GM21528 (cell line): ENCODE measurements at regions not wholly inside any gene's neighbourhood (a gene's known extent, or its start where the extent isn't known, plus 50 kb on each side); places are given as distances from the start of the nearest gene placed in this dataset.

ENCODE experiments used
- ATAC-seq: cut with Tn5 transposase; IDR thresholded peaks from one replicate; pipeline ENCODE4 v1.9.1; 2021; ENCODE audit warnings: mild to moderate bottlenecking, moderate library complexity; ENCODE audit not compliant: unreplicated experiment, low FRiP score

DNA sequence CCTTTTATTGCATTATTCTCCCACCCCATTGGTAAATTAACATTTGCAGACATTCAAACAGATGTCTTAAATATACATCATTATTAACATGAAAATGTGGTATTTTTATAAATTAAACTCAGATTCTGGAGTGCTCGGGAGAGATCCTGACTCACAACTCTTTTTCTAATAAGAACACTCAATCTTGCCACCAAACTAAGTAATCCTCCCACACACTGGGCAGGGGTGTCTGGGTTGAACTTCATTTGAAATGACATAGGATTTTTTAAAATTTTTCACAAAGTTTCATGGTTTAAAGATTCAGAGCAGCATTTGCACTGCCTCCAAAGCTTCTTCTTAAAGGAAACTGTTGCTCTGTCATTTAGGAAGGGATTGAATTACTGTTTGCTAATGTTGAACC, 754.3 kb downstream of the MECOM start:
- no peak for ATAC-seq

DNA sequence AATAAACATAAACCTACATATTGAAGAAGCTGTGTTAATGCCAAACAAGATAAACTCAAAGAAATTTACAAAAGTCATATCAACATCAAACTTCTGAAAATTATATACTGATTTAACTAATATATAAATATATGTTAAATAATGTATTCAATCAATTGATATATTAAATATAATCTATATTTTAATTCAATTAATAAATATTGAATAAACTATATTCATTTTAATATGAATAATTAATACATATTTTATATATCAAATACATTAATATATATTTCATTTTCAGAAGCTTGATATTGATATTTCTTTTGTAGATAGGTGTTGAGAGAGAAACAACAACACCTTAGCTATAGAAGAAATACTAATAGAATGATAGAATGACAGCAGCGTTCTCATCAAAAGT, 768.1 kb downstream of the MECOM start:
- ATAC-seq = no peak

DNA sequence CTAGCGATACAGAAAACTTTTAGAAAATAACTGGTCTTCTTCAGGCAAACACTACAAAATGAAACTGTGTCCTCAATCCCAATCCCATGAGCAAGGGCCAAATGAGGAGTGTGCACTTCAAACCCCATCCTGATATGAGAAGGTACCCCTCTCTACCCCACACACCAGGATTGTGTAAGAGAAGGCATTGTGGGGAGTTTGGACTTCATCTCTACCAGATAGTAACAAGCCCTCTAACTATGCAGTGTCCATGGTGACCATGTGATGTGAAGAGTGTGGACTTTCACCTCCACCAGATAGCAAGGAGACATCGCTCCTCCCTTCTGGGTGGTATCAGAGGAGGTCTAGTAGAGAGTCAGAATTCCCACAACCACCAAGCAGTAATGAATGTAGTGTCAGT, 769.3 kb downstream of the MECOM start:
- ATAC-seq = no peak

DNA sequence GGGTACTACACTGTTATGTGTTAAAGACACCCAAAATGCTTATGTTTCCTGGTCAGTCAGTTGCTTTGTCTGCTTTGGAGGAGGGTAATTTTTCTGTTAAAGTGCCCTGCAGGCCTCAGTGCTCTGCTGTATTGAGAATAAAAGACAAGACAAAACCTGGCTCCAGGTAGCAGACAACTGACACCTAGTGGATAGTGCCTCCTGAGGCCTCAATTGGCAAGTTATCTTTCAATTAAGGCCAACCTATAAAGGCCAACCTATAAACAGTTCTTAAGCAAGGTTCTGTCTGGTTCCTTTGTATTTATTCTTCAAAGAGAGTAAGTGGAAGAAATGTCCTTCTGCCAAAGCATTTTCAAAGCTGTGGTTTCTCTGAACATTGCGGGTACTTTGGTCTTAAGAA, 773.8 kb downstream of the MECOM start:
- no peak for ATAC-seq

DNA sequence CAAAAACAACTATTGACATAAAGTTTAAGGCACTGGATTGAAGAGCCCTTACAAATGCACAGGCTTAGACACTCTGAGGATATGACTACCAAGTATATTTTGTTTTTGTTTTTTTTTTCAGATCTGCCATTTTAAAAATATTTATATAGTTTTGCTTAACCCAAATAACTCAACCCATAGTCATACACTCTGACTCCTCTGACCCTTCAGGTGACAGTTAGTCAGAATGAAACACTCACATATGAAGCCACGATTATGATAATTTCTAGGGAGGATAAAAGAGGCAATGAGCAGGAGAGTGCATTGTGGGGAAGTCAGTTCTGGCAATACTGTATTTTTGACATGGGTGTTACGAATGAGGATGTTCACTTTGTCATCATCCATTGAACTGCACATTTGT, 774.7 kb downstream of the MECOM start:
- ATAC-seq = no peak

DNA sequence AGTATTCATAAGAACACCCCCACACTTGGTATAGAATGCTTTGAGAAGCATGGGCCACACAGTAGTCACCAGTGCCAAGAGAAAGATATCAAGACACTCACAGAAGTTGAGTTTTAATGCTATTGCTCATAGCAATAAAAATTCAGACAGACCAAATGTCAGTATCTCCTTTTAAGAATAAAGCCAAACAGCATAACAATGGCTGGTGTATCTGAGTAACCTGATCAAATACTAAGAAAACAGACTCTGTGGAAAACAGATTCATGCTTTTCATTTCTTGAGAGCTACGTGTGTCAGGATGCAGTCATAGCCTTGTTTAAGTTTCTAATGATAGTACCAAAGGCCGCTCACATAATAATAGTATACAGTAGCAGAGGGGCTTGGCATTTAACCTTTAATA, 778.5 kb downstream of the MECOM start:
- no peak for ATAC-seq

DNA sequence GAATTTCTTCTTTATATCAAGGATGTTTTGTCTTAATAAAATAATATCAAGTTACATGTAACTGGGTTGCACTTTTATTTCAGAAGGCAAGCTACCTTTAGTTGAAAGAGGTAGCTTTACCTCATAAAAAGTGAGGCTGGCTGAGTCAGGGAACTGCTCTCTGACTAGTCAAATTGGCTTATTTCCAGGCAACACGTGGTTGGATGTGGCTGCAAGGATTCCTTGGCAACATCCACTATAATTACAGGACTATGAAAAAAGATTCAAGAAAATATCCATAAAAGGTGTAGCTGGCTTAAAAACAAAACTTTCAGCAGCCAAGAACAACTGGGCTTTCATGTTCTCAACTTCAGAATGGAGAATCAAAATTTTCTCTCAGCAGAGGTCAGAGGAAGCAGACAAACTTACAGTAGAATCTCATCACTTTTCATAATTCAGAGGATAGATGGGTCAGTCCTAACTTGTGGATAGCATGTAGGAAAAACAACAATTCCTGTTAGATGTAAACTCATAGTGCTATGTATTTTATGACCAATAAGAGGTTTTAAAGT, 779.1 kb downstream of the MECOM start:
- no peak for ATAC-seq

DNA sequence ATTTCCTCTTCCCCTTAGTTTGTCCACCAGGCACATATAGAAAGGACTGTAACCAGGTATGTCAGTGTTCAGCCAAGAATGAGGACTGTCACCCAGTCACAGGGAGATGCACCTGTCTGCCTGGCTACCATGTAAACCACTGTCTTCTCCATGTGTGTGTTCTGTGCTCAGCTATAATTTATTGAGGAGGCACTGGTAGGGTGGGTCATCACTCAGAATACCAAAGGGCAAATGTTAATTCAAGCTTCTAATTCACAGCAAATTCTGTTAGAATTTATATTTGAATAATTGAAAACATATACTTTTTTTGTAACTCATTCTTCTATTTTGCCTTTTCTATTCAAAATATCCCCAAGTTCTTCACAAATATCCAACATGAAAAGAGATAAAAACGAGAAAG, 780.4 kb downstream of the MECOM start:
- ATAC-seq = no peak

DNA sequence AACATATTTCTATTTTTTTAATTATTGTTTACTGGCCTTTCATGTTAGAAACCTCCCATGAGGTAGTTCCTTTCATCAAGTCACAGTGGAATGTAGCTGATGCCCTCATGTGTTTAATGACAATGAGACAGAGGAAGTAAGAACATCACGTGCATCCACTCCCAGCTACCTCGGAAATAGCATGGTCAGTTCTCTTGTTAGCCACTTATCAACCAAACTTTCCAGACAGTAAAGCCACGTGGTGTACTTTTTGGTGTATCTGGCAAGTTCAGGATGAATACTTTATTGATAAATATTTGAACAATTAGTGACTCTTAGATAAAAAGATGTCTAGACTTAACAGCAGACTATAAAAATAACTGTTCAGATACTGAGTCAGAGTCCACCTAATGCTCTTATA, 781.7 kb downstream of the MECOM start:
- ATAC-seq = no peak

DNA sequence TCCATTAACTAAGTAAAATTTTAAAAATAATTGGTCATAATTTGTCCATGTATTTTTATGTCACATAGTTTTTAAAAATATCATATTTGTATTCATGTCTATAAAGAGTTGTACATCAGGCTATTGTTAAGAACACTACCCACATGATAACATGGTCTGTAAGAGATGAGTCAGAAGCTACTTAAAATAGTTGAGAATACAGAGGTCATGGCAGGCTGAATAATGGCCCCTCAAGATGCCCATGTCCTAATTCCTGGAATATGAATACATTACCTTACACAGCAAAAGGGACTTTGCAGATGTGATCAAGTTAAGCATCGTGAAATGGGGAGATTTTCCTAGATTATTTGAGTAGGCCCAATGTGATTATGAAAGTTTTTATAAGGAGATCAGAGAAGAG, 782.9 kb upstream of the GOLIM4 start:
- no peak for ATAC-seq

DNA sequence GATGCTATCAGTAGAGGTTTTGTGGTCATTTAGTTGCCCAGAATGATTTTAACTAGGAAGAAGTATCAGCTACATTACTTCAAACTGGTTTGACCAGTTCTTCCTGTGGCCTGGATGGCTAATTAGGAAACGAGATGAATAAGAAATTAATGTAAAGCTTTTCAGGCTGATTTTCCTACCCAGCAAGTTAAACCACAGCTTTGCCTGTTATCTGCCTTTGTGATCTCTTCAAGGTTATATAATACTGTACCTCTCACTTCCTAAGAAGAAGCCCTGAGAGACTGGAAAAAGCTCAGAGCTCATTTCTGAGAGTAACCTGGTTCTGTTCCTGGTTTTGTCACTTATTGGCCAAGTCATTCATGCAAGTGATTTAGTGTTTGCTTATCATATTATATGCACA, 782.2 kb upstream of the GOLIM4 start:
- ATAC-seq = no peak

DNA sequence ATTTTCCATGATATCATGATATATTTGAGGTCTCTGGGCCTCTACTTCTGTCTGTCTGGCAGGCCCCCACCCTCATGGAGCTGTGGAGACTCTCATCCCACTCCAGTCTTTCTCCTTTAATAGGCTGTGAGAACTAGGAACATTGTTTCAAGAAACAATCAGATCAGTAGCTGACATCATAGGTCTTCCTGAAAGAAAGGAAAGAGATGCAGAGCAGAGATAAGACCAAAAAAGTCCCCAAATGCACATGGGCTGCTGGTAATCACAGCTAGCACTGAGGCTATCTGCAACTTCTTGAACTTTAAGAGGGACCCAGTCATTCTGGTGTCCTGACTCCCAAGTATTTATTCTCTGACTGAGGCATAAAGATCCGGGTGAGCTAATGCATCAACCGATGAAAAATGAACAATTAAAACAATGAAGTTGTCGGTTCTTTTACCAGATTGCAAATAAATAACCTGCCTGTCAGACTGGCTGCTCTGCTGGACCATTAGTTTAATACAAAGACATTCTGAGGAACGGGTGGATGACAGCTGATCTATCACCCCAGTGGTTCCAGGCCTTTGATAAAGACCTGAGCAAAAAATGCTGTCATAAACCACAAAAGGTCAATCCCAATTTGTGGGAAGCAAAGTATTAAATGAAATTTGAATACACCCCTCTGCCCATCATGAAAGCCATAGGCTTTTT, 780.8 kb upstream of the GOLIM4 start:
- no peak for ATAC-seq

DNA sequence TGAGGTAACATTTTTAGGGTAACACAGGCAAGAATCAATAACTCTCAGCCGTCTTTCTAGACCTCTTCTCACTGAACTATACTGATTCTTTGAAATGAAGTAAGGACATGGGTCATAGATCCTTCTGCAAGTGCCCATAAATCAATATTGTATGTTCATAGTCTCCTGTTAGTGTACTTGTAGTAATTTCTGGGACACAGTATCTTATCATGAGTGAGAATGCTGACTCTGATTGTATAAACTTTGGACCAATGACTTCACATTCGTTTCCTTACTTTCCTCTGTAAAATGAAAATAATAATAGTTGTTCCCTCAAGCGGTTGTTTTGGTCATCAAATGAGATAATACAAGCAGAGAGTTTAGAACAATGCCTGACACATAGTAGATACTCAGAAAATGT, 777.1 kb upstream of the GOLIM4 start:
- no peak for ATAC-seq

DNA sequence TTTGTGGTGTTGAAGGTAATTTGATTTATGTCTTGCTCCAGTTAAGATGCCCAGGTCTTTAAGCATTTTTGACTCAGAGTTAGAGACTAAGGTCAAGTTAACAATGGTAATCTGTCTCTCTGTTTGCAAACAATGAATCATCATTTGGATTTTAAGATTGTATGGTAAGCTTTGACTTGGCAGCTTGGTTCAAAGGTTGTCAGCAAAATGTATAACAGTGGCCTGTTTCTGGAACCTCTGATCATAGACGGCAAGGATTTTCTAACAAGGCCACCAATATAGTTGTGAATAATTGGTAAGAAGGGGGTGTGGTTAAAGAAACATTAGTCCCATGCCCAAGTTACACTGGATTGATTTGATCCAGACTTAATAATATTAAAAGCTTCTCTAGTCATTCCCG, 775.2 kb upstream of the GOLIM4 start:
- ATAC-seq = no peak

DNA sequence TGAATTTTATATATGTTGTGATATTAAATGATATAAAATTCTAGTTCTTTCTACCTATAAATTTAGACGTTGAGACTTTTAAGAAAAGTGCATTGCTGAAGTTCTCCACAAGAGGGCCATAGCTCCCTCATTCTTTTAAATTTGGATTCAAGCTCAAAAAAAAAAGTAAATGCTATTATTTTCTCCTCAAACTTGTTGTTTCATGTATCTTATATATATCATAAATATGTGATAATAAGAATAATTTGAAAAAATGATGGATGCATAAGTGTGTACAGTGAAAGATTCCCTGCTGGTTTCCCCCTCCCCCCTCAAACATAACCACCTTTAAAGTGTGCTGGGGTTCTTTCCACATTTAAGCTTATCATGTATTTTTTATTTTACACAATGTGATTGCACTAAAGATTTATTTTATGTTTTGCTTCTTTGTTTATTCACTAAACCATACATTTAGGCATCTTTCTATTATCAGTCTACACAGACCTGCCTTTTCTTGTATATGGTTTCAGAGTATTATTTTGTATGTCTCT, 769.4 kb upstream of the GOLIM4 start:
- no peak for ATAC-seq

DNA sequence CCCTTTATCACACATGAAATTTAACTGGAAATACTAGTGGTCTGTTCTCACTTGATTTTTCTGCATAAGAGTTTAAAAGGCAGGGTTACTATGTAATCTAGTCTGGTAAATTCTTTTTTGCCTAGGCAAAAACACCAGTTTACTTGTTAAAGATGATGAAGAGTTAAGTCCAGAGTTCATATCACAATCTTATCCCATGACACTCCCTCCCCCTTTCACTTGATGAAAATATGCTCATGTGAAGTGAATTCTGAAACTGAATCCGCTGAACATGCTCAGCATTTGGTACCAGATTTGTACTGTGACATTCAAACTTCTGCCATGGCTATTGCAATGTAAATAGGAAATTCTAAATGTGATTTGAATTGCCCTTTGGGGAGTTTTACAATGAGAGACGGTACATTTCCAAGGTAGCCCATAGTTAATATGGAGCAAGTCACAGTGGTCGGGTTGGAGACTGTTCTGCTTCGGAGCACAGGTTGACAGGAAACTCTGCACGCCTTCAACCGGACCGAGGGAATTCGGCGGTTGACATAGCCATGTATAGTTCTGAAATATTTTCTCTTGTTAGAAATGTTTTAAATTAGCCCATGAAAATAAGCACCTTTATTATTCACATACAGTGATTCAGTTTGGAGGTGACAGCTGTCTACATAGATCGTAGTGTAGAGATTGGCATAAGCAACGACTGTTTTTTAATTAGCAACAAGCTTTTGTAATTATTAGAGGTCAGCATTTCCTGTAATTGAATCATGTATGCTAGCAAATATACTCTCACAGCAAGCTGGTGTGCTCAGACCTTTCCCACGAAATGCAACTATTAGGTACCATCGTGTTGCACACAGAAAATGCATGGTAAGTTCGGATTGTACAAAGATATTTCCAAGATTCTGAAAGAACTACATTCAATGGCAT, 768.6 kb upstream of the GOLIM4 start:
- no peak for ATAC-seq

DNA sequence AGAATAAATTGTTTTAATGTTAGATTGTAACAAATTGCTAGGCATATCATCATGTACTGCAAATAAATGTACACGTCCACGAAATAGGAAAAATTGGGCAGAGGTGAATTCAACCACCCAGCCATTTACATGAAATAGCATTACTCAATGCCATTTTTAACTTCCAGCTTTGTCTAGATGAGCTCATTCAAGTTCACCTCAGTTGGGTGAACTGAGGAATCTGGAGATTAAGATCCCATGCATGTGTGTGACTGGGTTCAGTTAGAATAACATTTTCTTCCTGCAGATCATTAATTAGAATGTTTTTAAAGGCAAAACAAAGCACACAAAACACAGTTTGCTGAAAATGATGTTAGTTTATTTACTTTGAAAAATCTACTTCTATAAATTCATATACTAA, 767.8 kb upstream of the GOLIM4 start:
- ATAC-seq = no peak

DNA sequence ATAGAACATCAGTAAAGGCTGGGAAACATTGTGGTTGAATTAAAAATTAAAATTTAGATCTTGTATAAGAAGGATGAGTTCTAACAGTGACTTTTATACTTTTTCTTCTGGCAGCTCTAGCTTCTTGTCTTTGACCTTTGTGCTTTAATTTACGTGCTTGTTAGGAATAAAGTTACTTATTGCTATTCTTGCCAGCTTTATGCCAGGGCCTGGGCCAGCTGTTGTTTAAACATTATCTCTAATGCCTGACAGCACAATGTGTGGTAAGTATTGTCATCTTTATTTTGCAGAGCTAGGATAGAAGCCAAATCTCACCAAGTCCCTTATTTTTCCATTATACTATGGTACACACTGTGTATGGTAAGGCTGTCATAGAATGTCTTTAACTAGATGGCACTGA, 766.7 kb upstream of the GOLIM4 start:
- no peak for ATAC-seq

DNA sequence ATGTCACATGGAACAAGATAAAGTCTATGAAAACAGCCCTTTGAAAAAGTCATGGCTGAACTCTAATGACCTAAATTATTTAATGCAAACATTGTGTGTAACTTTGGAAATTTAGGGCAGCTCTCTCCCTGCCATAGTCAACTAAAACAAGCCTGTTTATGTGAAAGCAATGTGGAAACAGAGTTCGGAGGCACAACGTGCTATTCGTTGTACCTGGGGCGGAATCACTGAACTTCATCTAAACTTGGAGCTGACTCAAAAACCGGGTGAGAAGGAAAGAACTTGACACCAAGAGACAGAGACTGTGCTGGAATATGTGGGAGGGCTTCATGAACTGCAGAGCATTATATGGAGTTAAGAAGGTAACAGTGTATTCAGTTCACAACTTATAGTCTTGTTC, 764.9 kb upstream of the GOLIM4 start:
- no peak for ATAC-seq

DNA sequence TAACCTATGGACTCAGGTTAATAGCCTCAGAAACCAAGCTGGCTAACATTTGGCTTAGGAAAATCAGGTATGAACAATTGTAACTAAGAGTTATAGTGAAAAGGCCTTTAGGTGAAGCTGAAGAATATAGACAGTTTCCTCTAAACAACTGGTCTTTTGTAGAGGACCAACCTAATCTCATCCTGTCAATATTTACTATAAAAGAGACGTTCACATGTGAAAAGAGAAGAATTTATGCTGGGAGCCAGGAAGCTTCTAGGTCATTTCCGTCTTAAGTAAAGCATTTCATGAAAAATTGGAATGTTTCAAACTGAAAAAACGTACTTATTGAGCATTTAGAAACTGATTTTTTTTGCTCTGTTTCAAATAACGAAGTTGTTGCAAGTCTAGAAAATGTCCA, 764.3 kb upstream of the GOLIM4 start:
- no peak for ATAC-seq

DNA sequence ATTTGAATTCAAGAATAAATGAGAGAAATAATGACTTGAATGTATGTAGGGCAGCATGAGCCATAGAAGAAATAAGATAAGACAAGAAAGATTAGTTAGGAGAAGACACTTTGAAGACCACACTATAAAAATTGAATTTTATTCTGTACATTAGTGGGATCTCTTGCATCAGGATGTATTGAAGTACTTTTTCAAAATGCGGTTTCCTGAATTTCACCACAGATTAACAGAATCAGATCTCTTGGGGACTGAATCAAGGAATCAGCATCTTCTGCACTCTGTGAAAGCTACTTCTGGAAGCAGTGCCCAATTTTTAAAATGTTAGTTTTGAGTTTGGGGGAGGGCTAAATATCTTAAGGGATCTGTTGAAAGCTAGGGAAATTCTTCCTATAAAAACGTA, 763.9 kb upstream of the GOLIM4 start:
- ATAC-seq = no peak

DNA sequence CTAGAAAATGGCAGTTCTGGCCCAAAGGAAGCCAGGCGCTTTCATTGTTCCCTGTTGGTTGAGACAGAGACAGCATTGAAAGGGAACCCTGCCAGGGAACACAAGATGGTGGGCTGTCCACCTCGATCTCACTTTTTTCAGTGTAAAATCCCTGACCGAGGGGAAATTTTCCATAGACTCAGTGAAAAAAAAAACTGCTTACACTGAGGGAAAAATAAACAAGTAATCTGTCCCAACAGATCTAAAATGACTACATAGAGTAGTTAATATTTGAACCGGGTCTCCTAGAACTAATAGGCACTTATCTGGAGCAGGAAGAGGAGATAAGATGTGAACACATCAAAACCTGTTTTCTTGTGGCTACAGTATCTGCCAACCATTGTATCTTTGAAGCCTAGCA, 763.4 kb upstream of the GOLIM4 start:
- no peak for ATAC-seq
